Suprapubic skin (tissue), 4 donors: ENCODE measurements at regions not wholly inside any gene's neighbourhood (a gene's known extent, or its start where the extent isn't known, plus 50 kb on each side); places are given as distances from the start of the nearest gene placed in this dataset.

Source experiments
- POLR2A ChIP-seq, 2 donors: fragments of 450-650 bp; IDR thresholded peaks; one replicate each; pipeline ENCODE4 v1.6.1; 2017; ENCODE audit warnings: antibody characterized with exemption in 2 of 2, mild to moderate bottlenecking in 2 of 2, moderate library complexity in 2 of 2
- POLR2AphosphoS5 ChIP-seq, 3 donors: sonication (generic); formaldehyde crosslinking; IDR thresholded peaks; one replicate each; pipeline ENCODE4 v1.6.1; 2017; ENCODE audit warnings: antibody characterized with exemption in 3 of 3
- TF ChIP-seq, protein P1 (sequence below), 2 donors: fragments of 200-600 bp in 1 of 2; fragments of 450-650 bp in 1 of 2; sonication (generic) in 1 of 2; IDR thresholded peaks; one replicate each; pipeline ENCODE4 v1.5.1; 2016 to 2019; ENCODE audit warnings: antibody characterized with exemption in 2 of 2, mild to moderate bottlenecking in 1 of 2, moderate library complexity in 1 of 2

DNA sequence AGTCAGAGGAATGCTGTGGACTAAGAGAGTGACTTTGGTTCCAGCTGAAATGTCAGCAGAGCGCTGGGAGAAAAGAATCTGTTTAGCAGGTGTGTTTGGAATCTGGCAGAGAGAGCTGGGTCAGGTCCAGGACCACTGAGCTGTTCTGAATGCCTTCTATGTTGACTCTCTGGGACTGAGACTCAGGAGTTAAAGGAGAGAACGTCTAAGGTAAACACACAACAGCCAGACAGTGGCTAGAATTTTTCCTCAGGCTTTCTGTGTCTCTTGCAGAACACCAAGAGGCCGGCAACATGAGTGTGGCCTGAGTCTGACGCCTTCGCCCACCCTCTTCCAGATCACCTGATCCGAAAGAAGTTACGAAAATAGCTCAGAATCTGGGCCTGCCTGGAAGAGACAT is 107.2 kb upstream of the ZNF462 start:
- TF ChIP-seq, protein P1, sequence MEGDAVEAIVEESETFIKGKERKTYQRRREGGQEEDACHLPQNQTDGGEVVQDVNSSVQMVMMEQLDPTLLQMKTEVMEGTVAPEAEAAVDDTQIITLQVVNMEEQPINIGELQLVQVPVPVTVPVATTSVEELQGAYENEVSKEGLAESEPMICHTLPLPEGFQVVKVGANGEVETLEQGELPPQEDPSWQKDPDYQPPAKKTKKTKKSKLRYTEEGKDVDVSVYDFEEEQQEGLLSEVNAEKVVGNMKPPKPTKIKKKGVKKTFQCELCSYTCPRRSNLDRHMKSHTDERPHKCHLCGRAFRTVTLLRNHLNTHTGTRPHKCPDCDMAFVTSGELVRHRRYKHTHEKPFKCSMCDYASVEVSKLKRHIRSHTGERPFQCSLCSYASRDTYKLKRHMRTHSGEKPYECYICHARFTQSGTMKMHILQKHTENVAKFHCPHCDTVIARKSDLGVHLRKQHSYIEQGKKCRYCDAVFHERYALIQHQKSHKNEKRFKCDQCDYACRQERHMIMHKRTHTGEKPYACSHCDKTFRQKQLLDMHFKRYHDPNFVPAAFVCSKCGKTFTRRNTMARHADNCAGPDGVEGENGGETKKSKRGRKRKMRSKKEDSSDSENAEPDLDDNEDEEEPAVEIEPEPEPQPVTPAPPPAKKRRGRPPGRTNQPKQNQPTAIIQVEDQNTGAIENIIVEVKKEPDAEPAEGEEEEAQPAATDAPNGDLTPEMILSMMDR (IDR thresholded peaks at IDR 0.05) = no peak
- no peak for TF ChIP-seq POLR2A (IDR thresholded peaks at IDR 0.05)
- no peak for TF ChIP-seq POLR2AphosphoS5 (IDR thresholded peaks at IDR 0.05)
